CD14-positive monocyte (primary cell): ENCODE measurements at regions not wholly inside any gene's neighbourhood (a gene's known extent, or its start where the extent isn't known, plus 50 kb on each side); places are given as distances from the start of the nearest gene placed in this dataset.
A peak's percentile ranks its signal among the peaks of the same experiment; 100 is the strongest.

Experiments
- DNase-seq, 3 donors: peaks; one replicate each; pipeline ENCODE4 v3.0.0-alpha.2; 2011 to 2022
- H2AFZ ChIP-seq: 2 replicates; pipeline ENCODE4 v1.6.0; 2012; ENCODE audit warnings: mild to moderate bottlenecking, low read depth, low read length, inconsistent platforms; ENCODE audit not compliant: insufficient read depth, poor library complexity, severe bottlenecking
- H3K27ac ChIP-seq, 2 donors: 1 replicate in 1 of 2; 2 replicates in 1 of 2; pipeline ENCODE4 v1.5.1; 2012 to 2013; ENCODE audit warnings: low read length in 2 of 2, control low read depth in 1 of 2, inconsistent platforms in 1 of 2, low read depth in 1 of 2, mild to moderate bottlenecking in 1 of 2
- H3K27me3 ChIP-seq, 2 donors: one replicate each; pipeline versions ENCODE4 v1.6.0 to v1.6.1; 2011 to 2013; ENCODE audit warnings: low read length in 2 of 2; ENCODE audit not compliant: control insufficient read depth in 2 of 2, insufficient read depth in 2 of 2
- H3K36me3 ChIP-seq, 2 donors: replicated peaks in 1 of 2; 1 replicate in 1 of 2; 2 replicates in 1 of 2; pipeline versions ENCODE4 v1.5.1 to v1.6.1; 2012 to 2013; ENCODE audit warnings: low read length in 2 of 2, control low read depth in 1 of 2, inconsistent platforms in 1 of 2, mild to moderate bottlenecking in 1 of 2; ENCODE audit not compliant: insufficient read depth in 2 of 2, control insufficient read depth in 1 of 2
- H3K4me1 ChIP-seq, 2 donors: 1 replicate in 1 of 2; 2 replicates in 1 of 2; pipeline versions ENCODE4 v1.5.1 to v1.6.1; 2012 to 2013; ENCODE audit warnings: low read length in 2 of 2, control low read depth in 1 of 2, inconsistent platforms in 1 of 2, mild to moderate bottlenecking in 1 of 2, moderate library complexity in 1 of 2; ENCODE audit not compliant: insufficient read depth in 2 of 2, control insufficient read depth in 1 of 2
- H3K4me2 ChIP-seq: replicated peaks from 2 replicates; pipeline ENCODE3; 2012; ENCODE audit warnings: low read length, moderate library complexity, mild to moderate bottlenecking; ENCODE audit not compliant: poor library complexity, severe bottlenecking; ENCODE audit errors: extremely low read depth
- H3K4me3 ChIP-seq, 3 experiments: fragments of 200-600 bp in 1 of 3; sonication (generic) in 1 of 3; replicated peaks in 1 of 3; 1 replicate in 2 of 3; 2 replicates in 1 of 3; pipeline ENCODE4 v1.5.1; 2011 to 2013; ENCODE audit warnings: low read length in 3 of 3, mild to moderate bottlenecking in 3 of 3, control low read depth in 2 of 3, low read depth in 2 of 3, inconsistent platforms in 1 of 3, moderate library complexity in 1 of 3
- H3K79me2 ChIP-seq: 2 replicates; pipeline ENCODE4 v1.6.0; 2012; ENCODE audit warnings: mild to moderate bottlenecking, control low read depth, inconsistent platforms, low read length, moderate library complexity; ENCODE audit not compliant: insufficient read depth
- H3K9ac ChIP-seq: 2 replicates; pipeline ENCODE4 v1.6.0; 2017; ENCODE audit warnings: low read length, mild to moderate bottlenecking; ENCODE audit not compliant: insufficient read depth, poor library complexity, severe bottlenecking
- H3K9me3 ChIP-seq, 2 donors: replicated peaks in 1 of 2; 1 replicate in 1 of 2; 2 replicates in 1 of 2; pipeline versions ENCODE4 v1.5.1 to v1.6.1; 2012 to 2013; ENCODE audit warnings: low read length in 2 of 2, control low read depth in 1 of 2; ENCODE audit not compliant: control insufficient read depth in 1 of 2, insufficient read depth in 1 of 2
- H4K20me1 ChIP-seq: 2 replicates; pipeline ENCODE4 v1.6.0; 2012; ENCODE audit warnings: mild to moderate bottlenecking, low read length, control low read depth, moderate library complexity; ENCODE audit not compliant: insufficient read depth
- H3K27ac Mint-ChIP-seq, 7 donors: one replicate each; pipeline ENCODE4 v1.8.0; 2020; ENCODE audit warnings: mild to moderate bottlenecking in 7 of 7, mixed read lengths in 7 of 7, moderate library complexity in 6 of 7, inconsistent platforms in 2 of 7
- H3K27me3 Mint-ChIP-seq, 3 donors: one replicate each; pipeline ENCODE4 v1.8.0; 2021 to 2022; ENCODE audit warnings: low read depth in 3 of 3, mild to moderate bottlenecking in 3 of 3, mixed read lengths in 3 of 3, moderate library complexity in 3 of 3, inconsistent platforms in 1 of 3
- H3K36me3 Mint-ChIP-seq, 2 donors: one replicate each; pipeline ENCODE4 v1.8.0; 2020; ENCODE audit warnings: mixed read lengths in 2 of 2, inconsistent platforms in 1 of 2, mild to moderate bottlenecking in 1 of 2
- H3K4me1 Mint-ChIP-seq: one replicate; pipeline ENCODE4 v1.8.0; 2020; ENCODE audit warnings: mild to moderate bottlenecking, mixed read lengths
- H3K4me3 Mint-ChIP-seq, 2 donors: one replicate each; pipeline ENCODE4 v1.8.0; 2020; ENCODE audit warnings: mild to moderate bottlenecking in 2 of 2, mixed read lengths in 2 of 2, moderate library complexity in 1 of 2
- H3K9me3 Mint-ChIP-seq, 7 donors: one replicate each; pipeline ENCODE4 v1.8.0; 2020 to 2022; ENCODE audit warnings: mixed read lengths in 7 of 7, mild to moderate bottlenecking in 6 of 7, moderate library complexity in 6 of 7, inconsistent platforms in 2 of 7
- WGBS: methylation state at CpG from one replicate; pipeline ENCODE4 v1.1.5; 2013; ENCODE audit warnings: missing lambda C conversion rate; ENCODE audit not compliant: insufficient coverage; 5-methylcytosine and 5-hydroxymethylcytosine counted together
- intact Hi-C, 2 donors: fragments of 100-400 bp; cut with micrococcal nuclease; formaldehyde crosslinking; loops; one replicate each; pipeline versions ENCODE4 v1.15.0 to v1.15.1; 2023
- TF ChIP-seq, protein P1 (sequence below): fragments of 200-600 bp; IDR thresholded peaks from one replicate; pipeline ENCODE4 v1.8.0; 2022; ENCODE audit warnings: antibody characterized with exemption, mild to moderate bottlenecking

- no peaks in the 10 kb centered on the region for H3K9me3 ChIP-seq
- H3K4me1 Mint-ChIP-seq: peaks cover 23% of the 10 kb centered on the region
- H3K27ac Mint-ChIP-seq: peak overlapping the region in 2 of 7 donors; percentile 11 to 67
- no peaks in the 10 kb centered on the region for H3K36me3 Mint-ChIP-seq
- no peaks in the 10 kb centered on the region for H3K36me3 ChIP-seq
- no peak overlapping the region for H3K4me3 ChIP-seq
- peak overlapping the region in 1 of 2 donors; percentile 72 for H3K4me3 Mint-ChIP-seq
- TF ChIP-seq, protein P1, sequence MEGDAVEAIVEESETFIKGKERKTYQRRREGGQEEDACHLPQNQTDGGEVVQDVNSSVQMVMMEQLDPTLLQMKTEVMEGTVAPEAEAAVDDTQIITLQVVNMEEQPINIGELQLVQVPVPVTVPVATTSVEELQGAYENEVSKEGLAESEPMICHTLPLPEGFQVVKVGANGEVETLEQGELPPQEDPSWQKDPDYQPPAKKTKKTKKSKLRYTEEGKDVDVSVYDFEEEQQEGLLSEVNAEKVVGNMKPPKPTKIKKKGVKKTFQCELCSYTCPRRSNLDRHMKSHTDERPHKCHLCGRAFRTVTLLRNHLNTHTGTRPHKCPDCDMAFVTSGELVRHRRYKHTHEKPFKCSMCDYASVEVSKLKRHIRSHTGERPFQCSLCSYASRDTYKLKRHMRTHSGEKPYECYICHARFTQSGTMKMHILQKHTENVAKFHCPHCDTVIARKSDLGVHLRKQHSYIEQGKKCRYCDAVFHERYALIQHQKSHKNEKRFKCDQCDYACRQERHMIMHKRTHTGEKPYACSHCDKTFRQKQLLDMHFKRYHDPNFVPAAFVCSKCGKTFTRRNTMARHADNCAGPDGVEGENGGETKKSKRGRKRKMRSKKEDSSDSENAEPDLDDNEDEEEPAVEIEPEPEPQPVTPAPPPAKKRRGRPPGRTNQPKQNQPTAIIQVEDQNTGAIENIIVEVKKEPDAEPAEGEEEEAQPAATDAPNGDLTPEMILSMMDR: no peak
- no peak overlapping the region for H3K9ac ChIP-seq
- H3K27me3 Mint-ChIP-seq: peaks cover 27 to 49% (median 30%) of the 10 kb centered on the region in 3 donors
- H3K27ac ChIP-seq: no peak overlapping the region
- WGBS: 5% methylated on average over 13 of the region's 16 CpGs
- intact Hi-C loops: no loop called here
- no peaks in the 10 kb centered on the region for H4K20me1 ChIP-seq
- H3K4me2 ChIP-seq: no peak overlapping the region
- no peak overlapping the region for H2AFZ ChIP-seq
- no peaks in the 10 kb centered on the region for H3K79me2 ChIP-seq
- peaks cover 10 to 13% of the 10 kb centered on the region in 2 donors for H3K4me1 ChIP-seq
- H3K27me3 ChIP-seq: peaks cover 9 to 23% of the 10 kb centered on the region in 2 donors
- DNase-seq: peak; percentile 23 to 58 (median 45)
- H3K9me3 Mint-ChIP-seq: peaks cover 0 to 5% (median 2%) of the 10 kb centered on the region in 7 donors
Observed at GRCh38 chr2:2681711-2682251, 350.7 kb upstream of the MYT1L start.

DNA sequence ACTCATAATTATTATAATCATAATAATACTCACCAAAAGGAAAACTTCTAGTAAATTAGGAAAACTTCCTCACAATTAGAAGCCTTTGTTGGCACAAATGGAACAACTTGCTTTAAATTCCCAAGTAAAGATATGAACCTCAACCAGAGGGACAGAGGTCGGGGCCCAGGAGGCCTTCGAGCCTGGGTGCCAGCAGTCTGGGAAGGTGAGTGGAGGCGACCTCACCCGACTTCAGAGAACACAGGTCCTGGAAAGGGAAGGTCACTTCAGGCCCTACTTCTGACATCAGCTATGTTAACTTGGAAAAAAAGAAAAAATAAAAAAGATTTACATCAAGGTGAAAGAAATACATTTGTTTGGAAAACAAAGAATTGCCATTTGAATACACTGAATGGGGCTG is 350.0 kb upstream of the MYT1L start:
- Histone ChIP-seq H3K4me2 (no peak overlapping the region), H3K9me3 (no peaks in the 10 kb centered on the region), H3K27ac (no peak overlapping the region), H4K20me1 (no peaks in the 10 kb centered on the region), H2AFZ (no peak overlapping the region), H3K4me1 (peaks cover 8 to 10% of the 10 kb centered on the region in 2 donors), H3K36me3 (no peaks in the 10 kb centered on the region), H3K4me3 (no peak overlapping the region), H3K9ac (no peak overlapping the region), H3K79me2 (no peaks in the 10 kb centered on the region), H3K27me3 (peaks cover 7 to 18% of the 10 kb centered on the region in 2 donors)
- Mint-ChIP-seq H3K36me3 (no peaks in the 10 kb centered on the region), H3K27me3 (peaks cover 22 to 42% (median 24%) of the 10 kb centered on the region in 3 donors), H3K9me3 (peaks cover 0 to 5% (median 2%) of the 10 kb centered on the region in 7 donors), H3K4me3 (no peak overlapping the region), H3K4me1 (peaks cover 18% of the 10 kb centered on the region), H3K27ac (no peak overlapping the region)
- WGBS: 100% methylated on average over 2 of the region's 4 CpGs
- intact Hi-C loops: no loop called here
- DNase-seq: no peak
- TF ChIP-seq, protein P1: no peak
